ENCODE measurements at regions not wholly inside any gene's neighbourhood (a gene's known extent, or its start where the extent isn't known, plus 50 kb on each side); places are given as distances from the start of the nearest gene placed in this dataset.
"Not testable (repeated sequence)": the region's sequence is repeated elsewhere in the genome, so short reads cannot be mapped to it uniquely, and the experiment has no call there.

GRCh38 chr11:37968148-37968547 lies 1370.1 kb upstream of the RAG2 start:
- DNase-seq, result no peak

- no peak for DNase-seq
Observed at GRCh38 chr11:37967635-37968034, 1369.6 kb upstream of the RAG2 start.

GRCh38 chr11:37963440-37963839 lies 1365.4 kb upstream of the RAG2 start:
- no peak for DNase-seq

- no peak for DNase-seq
Observed at GRCh38 chr11:37957717-37958116, 1359.7 kb upstream of the RAG2 start.

- DNase-seq, result no peak
Observed at GRCh38 chr11:37951996-37952395, 1354.0 kb upstream of the RAG2 start.

- DNase-seq, result no peak
Observed at GRCh38 chr11:37948258-37948657, 1350.2 kb upstream of the RAG2 start.

- DNase-seq, result no peak
Observed at GRCh38 chr11:37947821-37948220, 1349.8 kb upstream of the RAG2 start.

GRCh38 chr11:37946155-37946766 lies 1348.2 kb upstream of the RAG2 start:
- no peak for DNase-seq

GRCh38 chr11:37942081-37942480 lies 1344.0 kb upstream of the RAG2 start:
- DNase-seq, result no peak

- DNase-seq, result no peak
Observed at GRCh38 chr11:37929100-37929653, 1331.1 kb upstream of the RAG2 start.

- no peak for DNase-seq
Observed at GRCh38 chr11:37926772-37927171, 1328.7 kb upstream of the RAG2 start.

GRCh38 chr11:37916331-37916730 lies 1318.3 kb upstream of the RAG2 start:
- DNase-seq, result no peak

- DNase-seq, result no peak
Observed at GRCh38 chr11:37914859-37915258, 1316.8 kb upstream of the RAG2 start.

GRCh38 chr11:37908219-37908548 lies 1310.1 kb upstream of the RAG2 start:
- DNase-seq, result no peak

- no peak for DNase-seq
Observed at GRCh38 chr11:37907436-37908218, 1309.6 kb upstream of the RAG2 start.

- no peak for DNase-seq
Observed at GRCh38 chr11:37905707-37906417, 1307.8 kb upstream of the RAG2 start.

GRCh38 chr11:37896016-37896415 lies 1298.0 kb upstream of the RAG2 start:
- no peak for DNase-seq

- DNase-seq, result no peak
Observed at GRCh38 chr11:37881741-37882140, 1283.7 kb upstream of the RAG2 start.

GRCh38 chr11:37861671-37862070 lies 1263.6 kb upstream of the RAG2 start:
- no peak for DNase-seq

- not testable (repeated sequence) for DNase-seq
Observed at GRCh38 chr11:37858806-37859537, 1260.9 kb upstream of the RAG2 start.

- no peak for DNase-seq
Observed at GRCh38 chr11:37858398-37858797, 1260.4 kb upstream of the RAG2 start.

GRCh38 chr11:37857726-37858125 lies 1259.7 kb upstream of the RAG2 start:
- no peak for DNase-seq

- DNase-seq, result no peak
Observed at GRCh38 chr11:37849706-37850105, 1251.7 kb upstream of the RAG2 start.

Data from activated effector memory CD4-positive, alpha-beta T cell treated with anti-CD3 and anti-CD28 coated beads, Interleukin-2, amount 50 U/mL, for 16 hours (primary cell).